ENCODE measurements at regions not wholly inside any gene's neighbourhood (a gene's known extent, or its start where the extent isn't known, plus 50 kb on each side); places are given as distances from the start of the nearest gene placed in this dataset.

DNA sequence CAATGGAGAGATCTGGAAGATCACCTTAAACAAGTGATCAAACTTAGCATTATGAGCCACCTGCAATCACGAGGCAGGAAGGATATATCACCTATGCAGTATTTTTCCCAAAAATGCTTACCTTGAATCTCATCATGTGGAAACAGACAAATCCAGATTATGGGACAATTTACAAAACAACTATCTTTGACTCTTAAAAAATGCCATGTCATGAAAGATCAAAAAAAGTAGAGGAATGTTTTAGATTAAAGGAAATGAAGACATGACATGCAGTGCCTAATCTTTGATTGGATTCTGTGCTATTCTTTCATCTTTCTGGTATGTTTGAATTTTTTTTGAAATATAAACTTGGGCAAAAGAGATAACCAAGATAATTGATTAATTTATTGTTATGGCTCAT is 95.9 kb downstream of the KPNA2 start:
- DNase-seq (ENCODE audit: extremely low read depth, low read depth): no peak
- no peak for TF ChIP-seq CTCF (IDR thresholded peaks at IDR 0.05; ENCODE audit: low read depth, low read length, missing control alignments)
- H3K4me3 ChIP-seq (replicated peaks; ENCODE audit: low read depth, low read length): no peak overlapping the region

DNA sequence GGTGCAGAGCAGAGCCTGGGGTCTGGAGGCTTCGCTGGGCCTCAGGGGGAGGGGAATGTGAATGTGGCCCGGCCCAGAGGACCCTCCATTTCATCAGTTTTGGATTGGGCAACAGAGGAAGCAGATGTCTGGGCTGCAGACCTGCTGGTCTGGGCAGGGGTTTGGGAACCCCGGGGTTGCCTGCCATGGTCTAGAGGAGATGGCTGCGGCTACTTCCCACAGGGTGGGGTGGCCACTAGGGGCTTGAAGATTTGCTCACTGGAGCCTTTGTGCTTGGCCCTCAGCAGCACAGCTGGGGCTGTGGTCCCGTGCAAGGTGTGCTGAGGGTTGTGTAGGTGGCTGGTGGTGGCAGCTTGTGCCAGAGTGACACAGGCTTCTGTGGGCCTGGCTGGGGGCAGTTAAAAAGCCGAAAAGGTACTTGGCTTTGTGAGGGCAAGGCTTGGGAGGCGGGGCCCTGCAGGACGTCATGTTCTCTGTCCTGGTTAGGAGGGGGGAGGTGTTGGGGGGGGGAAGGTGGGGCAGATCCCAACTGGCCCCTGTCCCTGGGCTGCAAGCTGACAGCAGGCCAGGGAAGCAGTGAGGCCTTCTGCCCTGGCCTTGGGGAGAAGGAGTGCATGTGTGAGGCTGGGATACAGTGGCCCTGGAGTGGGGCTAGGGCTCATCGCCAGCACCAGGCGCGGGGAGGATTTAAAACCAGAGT is 98.0 kb downstream of the KPNA2 start:
- no peak overlapping the region for H3K4me3 ChIP-seq (replicated peaks; ENCODE audit: low read depth, low read length)
- no peak for DNase-seq (ENCODE audit: extremely low read depth, low read depth)
- TF ChIP-seq CTCF (IDR thresholded peaks at IDR 0.05; ENCODE audit: low read depth, low read length, missing control alignments): no peak

DNA sequence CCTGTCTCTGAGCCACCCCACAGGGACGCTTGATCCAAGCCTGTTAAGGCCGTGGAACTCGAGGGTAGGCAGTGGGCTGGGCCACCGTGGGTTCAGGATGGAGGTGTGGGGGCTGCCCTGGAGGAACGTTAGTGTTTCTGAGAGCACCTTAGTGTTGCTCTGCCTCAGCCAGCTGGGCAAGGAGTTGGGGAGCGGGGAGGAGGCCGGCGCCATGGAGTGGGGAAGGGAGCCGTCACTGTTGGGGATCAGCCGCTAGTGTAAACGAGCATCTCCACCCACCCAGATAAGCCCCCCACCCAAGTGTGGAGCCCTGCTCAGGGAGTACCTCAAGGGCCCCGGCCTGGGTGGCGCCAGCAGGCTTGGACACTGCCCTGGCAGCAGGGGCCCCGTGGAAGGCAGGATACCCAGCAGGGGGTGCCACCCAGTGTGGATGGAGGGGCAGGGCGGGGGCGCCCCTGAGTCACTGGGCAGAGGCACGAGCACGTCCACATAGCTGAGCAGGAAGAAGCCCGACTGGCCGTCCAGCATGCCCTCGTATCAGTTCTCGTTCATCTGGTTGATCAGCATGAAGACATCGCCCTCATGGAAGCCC is 98.6 kb downstream of the KPNA2 start:
- TF ChIP-seq CTCF (IDR thresholded peaks at IDR 0.05; ENCODE audit: low read depth, low read length, missing control alignments): no peak
- H3K4me3 ChIP-seq (replicated peaks; ENCODE audit: low read depth, low read length): no peak overlapping the region
- DNase-seq (ENCODE audit: extremely low read depth, low read depth): no peak

DNA sequence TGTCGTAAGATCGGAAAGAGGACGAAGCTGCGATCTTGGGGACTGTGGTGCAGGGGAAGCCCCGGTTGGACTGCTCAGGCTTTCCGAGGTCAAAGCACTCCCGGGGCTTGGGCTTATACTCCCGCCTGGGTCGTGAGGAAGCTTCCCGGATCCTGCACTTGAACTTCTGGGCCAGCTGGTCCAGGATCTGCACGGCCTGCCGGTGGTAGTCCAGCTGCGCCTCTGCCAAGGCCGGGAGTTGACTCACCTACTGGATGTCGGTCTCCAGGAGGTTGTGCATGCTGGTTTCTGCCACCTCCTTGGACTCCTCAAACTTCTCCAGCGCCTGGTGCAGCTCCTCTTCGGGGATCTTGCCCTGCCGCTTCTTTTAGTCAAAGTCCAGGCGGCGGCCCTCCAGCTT is 99.2 kb downstream of the KPNA2 start:
- TF ChIP-seq CTCF (IDR thresholded peaks at IDR 0.05; ENCODE audit: low read depth, low read length, missing control alignments): no peak

DNA sequence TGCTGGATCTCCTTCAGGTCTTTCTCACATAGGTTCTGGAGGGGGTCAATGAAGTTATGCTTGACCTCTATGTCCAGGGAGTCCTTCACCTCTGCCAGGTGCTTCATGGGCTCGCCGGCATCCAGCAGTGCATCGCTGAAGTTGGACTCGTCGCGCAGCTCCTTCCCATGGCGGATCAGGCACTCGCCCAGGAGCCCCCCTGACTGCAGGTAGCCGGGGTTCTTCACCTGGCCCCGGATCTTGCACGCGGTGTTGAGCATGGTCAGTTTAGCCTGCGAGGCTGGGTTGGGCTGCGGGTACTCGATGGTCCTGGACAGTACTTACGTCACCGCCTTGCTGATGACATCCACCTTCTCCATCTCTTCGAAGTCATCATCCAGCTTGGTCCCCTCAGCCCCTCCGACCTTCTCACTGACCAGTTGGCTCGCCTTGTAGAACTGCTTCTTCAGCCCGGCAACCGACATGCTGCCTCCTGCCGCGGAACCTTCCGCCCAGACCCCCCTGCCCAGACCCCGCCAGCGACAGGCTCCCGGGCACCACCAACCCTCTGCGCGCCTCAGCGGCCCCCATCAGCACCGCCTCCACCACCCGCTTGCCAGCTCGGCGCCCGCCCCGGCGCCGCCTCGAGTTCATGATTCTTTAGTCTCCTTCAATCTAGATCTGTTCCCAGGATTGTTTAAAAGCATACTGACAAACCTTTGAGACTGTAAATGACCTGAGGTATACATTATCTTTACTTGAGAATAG is 99.8 kb downstream of the KPNA2 start:
- H3K4me3 ChIP-seq (replicated peaks; ENCODE audit: low read depth, low read length): no peak overlapping the region
- no peak for DNase-seq (ENCODE audit: extremely low read depth, low read depth)
- TF ChIP-seq CTCF (IDR thresholded peaks at IDR 0.05; ENCODE audit: low read depth, low read length, missing control alignments): no peak

More for the DNA sequence above, 99.2 kb downstream of the KPNA2 start:
- no peak overlapping the region for H3K4me3 ChIP-seq (replicated peaks; ENCODE audit: low read depth, low read length)
- DNase-seq (ENCODE audit: extremely low read depth, low read depth): no peak

GRCh38 chr17:68141050-68141449 is 105.5 kb downstream of the KPNA2 start:
- TF ChIP-seq CTCF (IDR thresholded peaks at IDR 0.05; ENCODE audit: low read depth, low read length, missing control alignments): no peak
- no peak for DNase-seq (ENCODE audit: extremely low read depth, low read depth)
- H3K4me3 ChIP-seq (replicated peaks; ENCODE audit: low read depth, low read length): no peak overlapping the region
